ENCODE measurements at regions not wholly inside any gene's neighbourhood (a gene's known extent, or its start where the extent isn't known, plus 50 kb on each side); places are given as distances from the start of the nearest gene placed in this dataset.

DNA sequence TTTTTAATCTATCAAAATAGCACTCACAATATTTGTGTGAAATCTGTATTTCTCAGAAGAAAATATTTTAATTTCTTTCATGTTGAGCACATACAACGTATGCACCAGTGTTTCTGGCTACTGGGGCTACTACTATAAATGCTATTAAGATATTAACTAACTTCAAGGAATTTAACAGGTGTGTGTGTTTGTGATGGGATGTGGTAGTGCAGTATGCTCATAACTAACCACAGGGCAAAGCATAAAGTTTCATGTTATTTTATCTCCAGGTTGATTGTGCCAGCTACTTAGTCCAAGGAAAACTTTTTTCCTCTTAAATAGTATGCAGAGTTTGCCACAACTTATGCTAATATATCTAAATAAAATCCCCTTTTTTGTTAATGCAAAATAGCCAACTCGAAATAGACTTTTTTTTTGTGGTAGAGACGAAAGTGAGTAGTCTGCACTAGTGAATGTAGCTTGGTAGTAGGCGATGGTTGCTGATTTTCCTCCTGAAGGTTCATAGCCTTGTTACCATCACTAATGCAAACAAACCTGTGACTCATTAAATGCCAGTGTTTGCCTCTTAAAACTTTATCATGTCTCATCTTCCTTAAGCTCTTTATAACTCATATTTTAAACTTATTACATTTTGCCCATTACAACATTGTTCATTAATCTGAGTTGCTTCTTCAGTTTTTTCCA, 565.5 kb upstream of the ANO3 start:
- Histone ChIP-seq H4K20me1 (ENCODE audit: insufficient read depth, low read length) (no peaks in the 10 kb centered on the region), H3F3A (ENCODE audit: insufficient read depth, low read length) (no peaks in the 10 kb centered on the region), H3K9me2 (ENCODE audit: low read depth, low read length) (no peaks in the 10 kb centered on the region), H3K79me2 (ENCODE audit: insufficient read depth, low read length) (no peaks in the 10 kb centered on the region), H3K9ac (ENCODE audit: low read length) (no peak overlapping the region), H3K4me2 (ENCODE audit: low read length) (no peak overlapping the region), H2AFZ (ENCODE audit: low read length) (no peak overlapping the region), H3K4me3 (ENCODE audit: low read depth, low read length, poor library complexity, severe bottlenecking) (no peak overlapping the region), H3K4me1 (ENCODE audit: insufficient read depth, low read length, severe bottlenecking) (no peaks in the 10 kb centered on the region), H3K27ac (ENCODE audit: low read depth, low read length, poor library complexity, severe bottlenecking) (no peak overlapping the region), H3K27me3 (ENCODE audit: insufficient read depth, low read length) (no peaks in the 10 kb centered on the region), H3K9me3 (ENCODE audit: low read length) (no peaks in the 10 kb centered on the region), H3K36me3 (ENCODE audit: insufficient read depth, low read length) (no peaks in the 10 kb centered on the region)
- TF ChIP-seq EZH2 (IDR thresholded peaks at IDR 0.05; ENCODE audit: borderline replicate concordance, low read length): no peak
- TF ChIP-seq, protein P1, sequence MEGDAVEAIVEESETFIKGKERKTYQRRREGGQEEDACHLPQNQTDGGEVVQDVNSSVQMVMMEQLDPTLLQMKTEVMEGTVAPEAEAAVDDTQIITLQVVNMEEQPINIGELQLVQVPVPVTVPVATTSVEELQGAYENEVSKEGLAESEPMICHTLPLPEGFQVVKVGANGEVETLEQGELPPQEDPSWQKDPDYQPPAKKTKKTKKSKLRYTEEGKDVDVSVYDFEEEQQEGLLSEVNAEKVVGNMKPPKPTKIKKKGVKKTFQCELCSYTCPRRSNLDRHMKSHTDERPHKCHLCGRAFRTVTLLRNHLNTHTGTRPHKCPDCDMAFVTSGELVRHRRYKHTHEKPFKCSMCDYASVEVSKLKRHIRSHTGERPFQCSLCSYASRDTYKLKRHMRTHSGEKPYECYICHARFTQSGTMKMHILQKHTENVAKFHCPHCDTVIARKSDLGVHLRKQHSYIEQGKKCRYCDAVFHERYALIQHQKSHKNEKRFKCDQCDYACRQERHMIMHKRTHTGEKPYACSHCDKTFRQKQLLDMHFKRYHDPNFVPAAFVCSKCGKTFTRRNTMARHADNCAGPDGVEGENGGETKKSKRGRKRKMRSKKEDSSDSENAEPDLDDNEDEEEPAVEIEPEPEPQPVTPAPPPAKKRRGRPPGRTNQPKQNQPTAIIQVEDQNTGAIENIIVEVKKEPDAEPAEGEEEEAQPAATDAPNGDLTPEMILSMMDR (IDR thresholded peaks at IDR 0.05; ENCODE audit: low read length): no peak

DNA sequence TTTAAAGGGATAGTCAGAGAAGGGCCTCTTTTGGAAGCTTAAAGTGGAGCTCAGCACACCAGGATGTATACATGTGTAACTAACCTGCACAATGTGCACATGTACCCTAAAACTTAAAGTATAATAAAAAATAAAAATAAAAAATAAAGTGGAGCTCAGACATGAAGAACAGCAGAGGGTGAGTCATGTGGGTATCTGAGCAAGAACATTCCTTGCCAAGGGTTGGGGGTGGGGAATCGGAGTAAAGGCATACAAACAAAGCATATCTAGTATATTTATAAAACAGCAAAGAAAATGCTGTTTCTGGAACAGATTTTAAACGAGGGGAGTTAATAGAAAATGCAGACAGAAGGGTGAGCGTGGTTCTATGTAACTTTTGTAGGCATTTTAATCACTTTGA, 562.6 kb upstream of the ANO3 start:
- Histone ChIP-seq H3K9me2 (ENCODE audit: low read depth, low read length) (no peaks in the 10 kb centered on the region), H2AFZ (ENCODE audit: low read length) (no peak overlapping the region), H3K4me1 (ENCODE audit: insufficient read depth, low read length, severe bottlenecking) (no peaks in the 10 kb centered on the region), H3K9me3 (ENCODE audit: low read length) (no peaks in the 10 kb centered on the region), H4K20me1 (ENCODE audit: insufficient read depth, low read length) (no peaks in the 10 kb centered on the region), H3K79me2 (ENCODE audit: insufficient read depth, low read length) (no peaks in the 10 kb centered on the region), H3K9ac (ENCODE audit: low read length) (no peak overlapping the region), H3K27me3 (ENCODE audit: insufficient read depth, low read length) (no peaks in the 10 kb centered on the region), H3K4me2 (ENCODE audit: low read length) (no peak overlapping the region), H3K36me3 (ENCODE audit: insufficient read depth, low read length) (no peaks in the 10 kb centered on the region), H3K4me3 (ENCODE audit: low read depth, low read length, poor library complexity, severe bottlenecking) (no peak overlapping the region), H3K27ac (ENCODE audit: low read depth, low read length, poor library complexity, severe bottlenecking) (no peak overlapping the region), H3F3A (ENCODE audit: insufficient read depth, low read length) (no peaks in the 10 kb centered on the region)
- TF ChIP-seq, protein P1 (IDR thresholded peaks at IDR 0.05; ENCODE audit: low read length): no peak
- TF ChIP-seq EZH2 (IDR thresholded peaks at IDR 0.05; ENCODE audit: borderline replicate concordance, low read length): no peak

DNA sequence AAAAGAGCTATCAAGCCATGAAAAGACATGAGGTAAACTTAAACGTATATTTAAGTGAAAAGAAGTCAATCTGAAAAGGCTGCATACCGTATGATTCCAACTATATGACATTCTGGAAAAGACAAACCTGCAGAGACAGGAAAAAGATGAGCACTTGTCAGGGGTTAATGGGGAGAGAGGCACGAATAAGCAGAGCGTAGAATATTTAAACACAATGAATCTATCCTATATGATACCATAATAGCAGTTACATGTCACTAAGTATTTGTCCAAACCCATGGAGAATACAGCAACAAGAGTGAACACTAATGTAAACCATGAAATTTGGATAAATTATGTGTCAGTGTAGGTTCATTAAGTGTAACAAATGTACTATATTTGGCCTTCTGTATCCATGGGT, 560.3 kb upstream of the ANO3 start:
- no peaks in the 10 kb centered on the region for H3K9me3 ChIP-seq (ENCODE audit: low read length)
- H3F3A ChIP-seq (ENCODE audit: insufficient read depth, low read length): no peaks in the 10 kb centered on the region
- no peak overlapping the region for H3K9ac ChIP-seq (ENCODE audit: low read length)
- no peaks in the 10 kb centered on the region for H3K27me3 ChIP-seq (ENCODE audit: insufficient read depth, low read length)
- H3K36me3 ChIP-seq (ENCODE audit: insufficient read depth, low read length): no peaks in the 10 kb centered on the region
- H3K27ac ChIP-seq (ENCODE audit: low read depth, low read length, poor library complexity, severe bottlenecking): no peak overlapping the region
- H3K4me1 ChIP-seq (ENCODE audit: insufficient read depth, low read length, severe bottlenecking): no peaks in the 10 kb centered on the region
- H4K20me1 ChIP-seq (ENCODE audit: insufficient read depth, low read length): no peaks in the 10 kb centered on the region
- no peak for TF ChIP-seq EZH2 (IDR thresholded peaks at IDR 0.05; ENCODE audit: borderline replicate concordance, low read length)
- TF ChIP-seq, protein P1 (IDR thresholded peaks at IDR 0.05; ENCODE audit: low read length): no peak
- no peak overlapping the region for H3K4me3 ChIP-seq (ENCODE audit: low read depth, low read length, poor library complexity, severe bottlenecking)
- H3K79me2 ChIP-seq (ENCODE audit: insufficient read depth, low read length): no peaks in the 10 kb centered on the region
- H3K9me2 ChIP-seq (ENCODE audit: low read depth, low read length): no peaks in the 10 kb centered on the region
- H3K4me2 ChIP-seq (ENCODE audit: low read length): no peak overlapping the region
- H2AFZ ChIP-seq (ENCODE audit: low read length): no peak overlapping the region
